ENCODE measurements at regions not wholly inside any gene's neighbourhood (a gene's known extent, or its start where the extent isn't known, plus 50 kb on each side); places are given as distances from the start of the nearest gene placed in this dataset.

DNA sequence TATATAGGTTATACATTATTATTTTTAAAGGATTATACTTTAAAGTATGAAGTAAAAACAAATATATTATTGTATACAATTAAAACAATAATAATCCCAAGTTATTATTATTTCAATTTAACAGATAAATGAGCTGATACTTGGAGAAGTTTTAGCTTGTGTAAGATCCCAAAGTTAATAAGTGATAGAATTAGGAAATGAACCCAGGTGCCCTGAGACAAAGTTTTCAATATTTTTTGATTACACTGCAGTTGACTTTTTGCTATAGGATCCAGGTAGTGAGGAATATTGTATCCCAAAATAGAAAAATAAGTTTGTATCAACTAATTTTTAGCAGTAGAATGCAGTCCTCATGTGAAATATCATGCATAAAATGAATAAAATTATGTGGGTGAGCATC is 543.2 kb upstream of the ZNF608 start:
- TF ChIP-seq, protein P1, sequence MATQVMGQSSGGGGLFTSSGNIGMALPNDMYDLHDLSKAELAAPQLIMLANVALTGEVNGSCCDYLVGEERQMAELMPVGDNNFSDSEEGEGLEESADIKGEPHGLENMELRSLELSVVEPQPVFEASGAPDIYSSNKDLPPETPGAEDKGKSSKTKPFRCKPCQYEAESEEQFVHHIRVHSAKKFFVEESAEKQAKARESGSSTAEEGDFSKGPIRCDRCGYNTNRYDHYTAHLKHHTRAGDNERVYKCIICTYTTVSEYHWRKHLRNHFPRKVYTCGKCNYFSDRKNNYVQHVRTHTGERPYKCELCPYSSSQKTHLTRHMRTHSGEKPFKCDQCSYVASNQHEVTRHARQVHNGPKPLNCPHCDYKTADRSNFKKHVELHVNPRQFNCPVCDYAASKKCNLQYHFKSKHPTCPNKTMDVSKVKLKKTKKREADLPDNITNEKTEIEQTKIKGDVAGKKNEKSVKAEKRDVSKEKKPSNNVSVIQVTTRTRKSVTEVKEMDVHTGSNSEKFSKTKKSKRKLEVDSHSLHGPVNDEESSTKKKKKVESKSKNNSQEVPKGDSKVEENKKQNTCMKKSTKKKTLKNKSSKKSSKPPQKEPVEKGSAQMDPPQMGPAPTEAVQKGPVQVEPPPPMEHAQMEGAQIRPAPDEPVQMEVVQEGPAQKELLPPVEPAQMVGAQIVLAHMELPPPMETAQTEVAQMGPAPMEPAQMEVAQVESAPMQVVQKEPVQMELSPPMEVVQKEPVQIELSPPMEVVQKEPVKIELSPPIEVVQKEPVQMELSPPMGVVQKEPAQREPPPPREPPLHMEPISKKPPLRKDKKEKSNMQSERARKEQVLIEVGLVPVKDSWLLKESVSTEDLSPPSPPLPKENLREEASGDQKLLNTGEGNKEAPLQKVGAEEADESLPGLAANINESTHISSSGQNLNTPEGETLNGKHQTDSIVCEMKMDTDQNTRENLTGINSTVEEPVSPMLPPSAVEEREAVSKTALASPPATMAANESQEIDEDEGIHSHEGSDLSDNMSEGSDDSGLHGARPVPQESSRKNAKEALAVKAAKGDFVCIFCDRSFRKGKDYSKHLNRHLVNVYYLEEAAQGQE (IDR thresholded peaks at IDR 0.05; ENCODE audit: low read depth, low read length), result no peak
- TF ChIP-seq POLR2AphosphoS5 (IDR thresholded peaks at IDR 0.05; ENCODE audit: low read length), result no peak
- ATAC-seq (no peak), FAIRE-seq (no peak), DNase-seq (ENCODE audit: low read depth, low spot score) (no peak)
- ChIA-PET CTCF (no interaction called here), RAD21 (ENCODE audit: unreplicated experiment) (no interaction called here), POLR2A (no interaction called here), SMC1A (ENCODE audit: uncharacterized antibody, unreplicated experiment) (interaction anchor here (0.6 to 1.1 kb wide), 2 partner anchors 13 to 175 kb away, joined by 3 to 4 read pairs; no protein-coding TSS in a partner anchor)
- no peak overlapping the region for H3K4me2 ChIP-seq (ENCODE audit: control insufficient read depth, insufficient read depth)
- H3K4me1 ChIP-seq (ENCODE audit: control insufficient read depth, insufficient read depth, low read length), result no peaks in the 10 kb centered on the region
- no peak overlapping the region for H2AFZ ChIP-seq (ENCODE audit: control insufficient read depth, low read depth, low read length)
- no peak overlapping the region for H3K9ac ChIP-seq (ENCODE audit: control insufficient read depth, insufficient read depth, low read length)
- BruUV-seq (replicated peaks), result no TSS peak
- H3K79me2 ChIP-seq (ENCODE audit: control insufficient read depth, insufficient read depth, low read length), result no peaks in the 10 kb centered on the region
- intact Hi-C loops (cut with micrococcal nuclease; ENCODE audit: unreplicated experiment) (no loop called here), in situ Hi-C loops (cut with MboI) (no loop called here)
- no peaks in the 10 kb centered on the region for H3K9me3 ChIP-seq (replicated peaks; ENCODE audit: control insufficient read depth, insufficient read depth, low read length)
- H3K4me3 ChIP-seq, result no peak overlapping the region
- H3K36me3 ChIP-seq (ENCODE audit: control insufficient read depth in 2 of 2, insufficient read depth in 2 of 2, low read length in 1 of 2), result no peaks in the 10 kb centered on the region
- no peak overlapping the region for H3K27ac ChIP-seq (ENCODE audit: control insufficient read depth, insufficient read depth)
- H3K27me3 ChIP-seq (replicated peaks in 1 of 2; ENCODE audit: control insufficient read depth in 2 of 2, insufficient read depth in 2 of 2, low read length in 1 of 2), result no peaks in the 10 kb centered on the region
- no peaks in the 10 kb centered on the region for H4K20me1 ChIP-seq (ENCODE audit: control insufficient read depth, insufficient read depth)

DNA sequence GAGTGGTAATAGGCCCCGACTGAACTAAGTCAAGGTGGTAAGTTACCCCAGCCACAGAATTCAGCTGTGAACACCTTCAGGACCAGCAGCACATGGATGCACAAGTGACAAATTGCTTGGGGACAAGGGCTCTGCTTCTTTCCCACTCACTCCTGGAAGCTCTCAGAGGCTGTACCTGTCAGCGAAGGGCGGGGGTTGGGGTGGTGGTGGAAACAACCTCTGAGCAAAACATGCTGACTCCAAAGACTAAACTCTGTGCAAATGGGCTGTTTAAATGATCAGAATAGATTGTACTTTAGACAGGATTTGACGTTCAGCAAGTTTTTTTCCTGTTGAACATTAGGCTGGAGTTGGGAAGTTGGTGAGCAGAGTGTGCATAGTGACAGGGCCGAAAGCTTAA is 544.5 kb upstream of the ZNF608 start:
- in situ Hi-C loops (cut with MboI), result no loop called here
- no peak for ATAC-seq
- Histone ChIP-seq H3K9me3 (replicated peaks; ENCODE audit: control insufficient read depth, insufficient read depth, low read length) (no peaks in the 10 kb centered on the region), H3K4me3 (no peak overlapping the region), H3K4me2 (ENCODE audit: control insufficient read depth, insufficient read depth) (no peak overlapping the region), H3K36me3 (ENCODE audit: control insufficient read depth in 2 of 2, insufficient read depth in 2 of 2, low read length in 1 of 2) (no peaks in the 10 kb centered on the region), H3K27me3 (replicated peaks in 1 of 2; ENCODE audit: control insufficient read depth in 2 of 2, insufficient read depth in 2 of 2, low read length in 1 of 2) (no peaks in the 10 kb centered on the region), H3K27ac (ENCODE audit: control insufficient read depth, insufficient read depth) (no peak overlapping the region), H2AFZ (ENCODE audit: control insufficient read depth, low read depth, low read length) (no peak overlapping the region), H3K9ac (ENCODE audit: control insufficient read depth, insufficient read depth, low read length) (no peak overlapping the region), H3K79me2 (ENCODE audit: control insufficient read depth, insufficient read depth, low read length) (no peaks in the 10 kb centered on the region), H3K4me1 (ENCODE audit: control insufficient read depth, insufficient read depth, low read length) (no peaks in the 10 kb centered on the region), H4K20me1 (ENCODE audit: control insufficient read depth, insufficient read depth) (no peaks in the 10 kb centered on the region)
- ChIA-PET RAD21 (ENCODE audit: unreplicated experiment) (no interaction called here), CTCF (no interaction called here), POLR2A (interaction anchor here (0.7 kb wide), 1 partner anchor 1882 kb away, joined by 4 read pairs; no protein-coding TSS in a partner anchor), SMC1A (ENCODE audit: uncharacterized antibody, unreplicated experiment) (no interaction called here)
- 13% methylated on average over 3 of the region's 5 CpGs for WGBS (ENCODE audit: insufficient coverage, insufficient replicate concordance, low lambda C conversion rate, missing lambda C conversion rate)
- intact Hi-C loops (cut with micrococcal nuclease; ENCODE audit: unreplicated experiment), result no loop called here
- no TSS peak for BruUV-seq (replicated peaks)
- no peak for DNase-seq (ENCODE audit: low read depth, low spot score)
- no peak for FAIRE-seq
- no peak for TF ChIP-seq CHD4 (IDR thresholded peaks at IDR 0.05)
- no peak for TF ChIP-seq ZNF384 (IDR thresholded peaks at IDR 0.05; ENCODE audit: borderline replicate concordance, low read depth, low read length)
- TF ChIP-seq, protein P2, sequence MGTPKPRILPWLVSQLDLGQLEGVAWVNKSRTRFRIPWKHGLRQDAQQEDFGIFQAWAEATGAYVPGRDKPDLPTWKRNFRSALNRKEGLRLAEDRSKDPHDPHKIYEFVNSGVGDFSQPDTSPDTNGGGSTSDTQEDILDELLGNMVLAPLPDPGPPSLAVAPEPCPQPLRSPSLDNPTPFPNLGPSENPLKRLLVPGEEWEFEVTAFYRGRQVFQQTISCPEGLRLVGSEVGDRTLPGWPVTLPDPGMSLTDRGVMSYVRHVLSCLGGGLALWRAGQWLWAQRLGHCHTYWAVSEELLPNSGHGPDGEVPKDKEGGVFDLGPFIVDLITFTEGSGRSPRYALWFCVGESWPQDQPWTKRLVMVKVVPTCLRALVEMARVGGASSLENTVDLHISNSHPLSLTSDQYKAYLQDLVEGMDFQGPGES (IDR thresholded peaks at IDR 0.05), result no peak
- no peak for TF ChIP-seq WRNIP1 (IDR thresholded peaks at IDR 0.05; ENCODE audit: borderline replicate concordance, low read depth, low read length)
- TF ChIP-seq, protein P3, sequence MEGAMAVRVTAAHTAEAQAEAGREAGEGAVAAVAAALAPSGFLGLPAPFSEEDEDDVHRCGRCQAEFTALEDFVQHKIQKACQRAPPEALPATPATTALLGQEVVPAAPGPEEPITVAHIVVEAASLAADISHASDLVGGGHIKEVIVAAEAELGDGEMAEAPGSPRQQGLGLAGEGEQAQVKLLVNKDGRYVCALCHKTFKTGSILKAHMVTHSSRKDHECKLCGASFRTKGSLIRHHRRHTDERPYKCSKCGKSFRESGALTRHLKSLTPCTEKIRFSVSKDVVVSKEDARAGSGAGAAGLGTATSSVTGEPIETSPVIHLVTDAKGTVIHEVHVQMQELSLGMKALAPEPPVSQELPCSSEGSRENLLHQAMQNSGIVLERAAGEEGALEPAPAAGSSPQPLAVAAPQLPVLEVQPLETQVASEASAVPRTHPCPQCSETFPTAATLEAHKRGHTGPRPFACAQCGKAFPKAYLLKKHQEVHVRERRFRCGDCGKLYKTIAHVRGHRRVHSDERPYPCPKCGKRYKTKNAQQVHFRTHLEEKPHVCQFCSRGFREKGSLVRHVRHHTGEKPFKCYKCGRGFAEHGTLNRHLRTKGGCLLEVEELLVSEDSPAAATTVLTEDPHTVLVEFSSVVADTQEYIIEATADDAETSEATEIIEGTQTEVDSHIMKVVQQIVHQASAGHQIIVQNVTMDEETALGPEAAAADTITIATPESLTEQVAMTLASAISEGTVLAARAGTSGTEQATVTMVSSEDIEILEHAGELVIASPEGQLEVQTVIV (IDR thresholded peaks at IDR 0.05; ENCODE audit: borderline replicate concordance, partially characterized antibody), result no peak
- TF ChIP-seq RUNX3 (IDR thresholded peaks at IDR 0.05; ENCODE audit: low read length), result no peak
- no peak for TF ChIP-seq HDAC6 (IDR thresholded peaks at IDR 0.05; ENCODE audit: unreplicated experiment)
- no peak for TF ChIP-seq TCF7 (IDR thresholded peaks at IDR 0.05; ENCODE audit: borderline replicate concordance)
- TF ChIP-seq SIN3A (IDR thresholded peaks at IDR 0.05; ENCODE audit: low read depth, low read length), result no peak
- TF ChIP-seq GATAD2B (conservative IDR thresholded peaks at IDR 0.05; ENCODE audit: low read depth), result no peak
- TF ChIP-seq NFIC (IDR thresholded peaks at IDR 0.05; ENCODE audit: low read depth, low read length), result no peak

Measured in GM12878 (cell line).